ENCODE measurements at regions not wholly inside any gene's neighbourhood (a gene's known extent, or its start where the extent isn't known, plus 50 kb on each side); places are given as distances from the start of the nearest gene placed in this dataset.

DNA sequence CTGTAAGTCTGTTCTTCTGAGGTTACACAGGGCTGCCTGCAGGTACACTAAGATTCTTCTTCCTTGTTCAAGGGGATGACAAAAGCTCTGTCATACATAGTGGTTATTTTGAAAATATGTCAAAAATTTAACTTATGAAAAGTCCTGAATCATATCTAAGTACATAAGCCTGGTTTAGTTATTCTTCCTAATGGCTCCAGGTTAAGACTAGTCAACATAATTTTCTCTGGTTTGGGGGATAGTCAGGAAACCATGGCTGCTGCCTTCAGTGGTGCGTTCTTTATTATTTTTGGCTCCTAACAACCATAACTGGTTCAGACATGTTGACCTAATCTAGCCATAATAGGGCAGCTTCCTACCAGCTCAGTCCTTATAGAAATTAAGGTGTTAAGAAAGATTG lies 257.4 kb upstream of the DDI1 start:
- no peaks in the 10 kb centered on the region for H3K36me3 ChIP-seq
- H3K4me1 ChIP-seq: no peaks in the 10 kb centered on the region
- no peak overlapping the region for H3K4me3 ChIP-seq
- H3K27me3 ChIP-seq: no peaks in the 10 kb centered on the region
- DNase-seq: no peak
- H3K9me3 ChIP-seq: no peaks in the 10 kb centered on the region
- 93 to 95% methylated on average over 1 of the region's 1 CpG for WGBS, 2 donors
- intact Hi-C loops (cut with DNase I): no loop called here
- TF ChIP-seq EP300 (IDR thresholded peaks at IDR 0.05) (no peak), POLR2A (IDR thresholded peaks at IDR 0.05) (no peak), POLR2AphosphoS5 (IDR thresholded peaks at IDR 0.05) (no peak)
- TF ChIP-seq, protein P1, sequence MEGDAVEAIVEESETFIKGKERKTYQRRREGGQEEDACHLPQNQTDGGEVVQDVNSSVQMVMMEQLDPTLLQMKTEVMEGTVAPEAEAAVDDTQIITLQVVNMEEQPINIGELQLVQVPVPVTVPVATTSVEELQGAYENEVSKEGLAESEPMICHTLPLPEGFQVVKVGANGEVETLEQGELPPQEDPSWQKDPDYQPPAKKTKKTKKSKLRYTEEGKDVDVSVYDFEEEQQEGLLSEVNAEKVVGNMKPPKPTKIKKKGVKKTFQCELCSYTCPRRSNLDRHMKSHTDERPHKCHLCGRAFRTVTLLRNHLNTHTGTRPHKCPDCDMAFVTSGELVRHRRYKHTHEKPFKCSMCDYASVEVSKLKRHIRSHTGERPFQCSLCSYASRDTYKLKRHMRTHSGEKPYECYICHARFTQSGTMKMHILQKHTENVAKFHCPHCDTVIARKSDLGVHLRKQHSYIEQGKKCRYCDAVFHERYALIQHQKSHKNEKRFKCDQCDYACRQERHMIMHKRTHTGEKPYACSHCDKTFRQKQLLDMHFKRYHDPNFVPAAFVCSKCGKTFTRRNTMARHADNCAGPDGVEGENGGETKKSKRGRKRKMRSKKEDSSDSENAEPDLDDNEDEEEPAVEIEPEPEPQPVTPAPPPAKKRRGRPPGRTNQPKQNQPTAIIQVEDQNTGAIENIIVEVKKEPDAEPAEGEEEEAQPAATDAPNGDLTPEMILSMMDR (IDR thresholded peaks at IDR 0.05): no peak
- no peak overlapping the region for H3K27ac ChIP-seq

DNA sequence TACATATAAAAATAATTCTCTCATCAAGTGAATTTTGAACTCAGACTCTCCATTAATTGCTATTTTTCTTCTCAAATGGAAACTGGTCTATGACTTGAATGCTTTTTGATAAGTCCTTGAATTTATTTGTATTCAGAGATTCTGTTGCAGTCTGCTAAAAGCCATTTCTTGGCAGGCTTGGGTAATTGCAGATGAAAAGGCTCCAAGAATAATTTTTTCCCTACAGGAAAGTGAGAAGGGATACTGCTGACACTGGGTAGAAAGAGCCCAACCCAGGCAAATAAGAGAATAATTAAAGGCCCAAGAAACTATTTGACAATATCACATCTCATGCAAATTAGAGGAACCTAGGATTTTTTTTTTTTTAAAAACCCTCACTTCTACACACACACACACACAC lies 246.5 kb upstream of the DDI1 start:
- H3K27me3 ChIP-seq: no peaks in the 10 kb centered on the region
- H3K4me1 ChIP-seq: no peaks in the 10 kb centered on the region
- no peak for DNase-seq
- no peaks in the 10 kb centered on the region for H3K9me3 ChIP-seq
- no peaks in the 10 kb centered on the region for H3K36me3 ChIP-seq
- H3K27ac ChIP-seq: no peak overlapping the region
- intact Hi-C loops (cut with DNase I): no loop called here
- TF ChIP-seq, protein P1 (IDR thresholded peaks at IDR 0.05): no peak
- TF ChIP-seq POLR2AphosphoS5 (IDR thresholded peaks at IDR 0.05): no peak
- TF ChIP-seq EP300 (IDR thresholded peaks at IDR 0.05): no peak
- TF ChIP-seq POLR2A (IDR thresholded peaks at IDR 0.05): no peak
- H3K4me3 ChIP-seq: no peak overlapping the region

DNA sequence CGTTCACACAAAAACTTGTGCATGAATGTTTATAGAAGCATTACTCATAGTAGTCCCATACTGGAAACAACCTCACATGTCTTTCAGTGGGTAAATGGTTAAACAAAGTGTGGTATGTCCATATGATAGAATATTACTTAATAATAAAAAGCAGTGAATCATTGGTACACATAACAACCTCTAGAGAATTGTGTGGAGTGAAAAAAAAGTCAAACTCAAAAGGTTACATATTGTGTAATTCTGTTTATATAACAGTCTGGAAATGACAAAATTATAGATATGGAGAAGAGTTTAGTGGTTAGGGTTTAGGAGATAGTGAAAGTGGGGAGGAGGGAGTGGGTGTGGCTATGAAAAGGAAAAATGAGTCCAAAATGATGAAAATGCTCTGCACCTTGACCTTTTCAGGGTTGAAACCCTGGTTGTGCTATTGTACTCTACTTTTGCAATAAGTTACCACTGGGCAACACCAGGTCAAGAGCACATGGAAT lies 243.4 kb upstream of the DDI1 start:
- intact Hi-C loops (cut with DNase I): no loop called here
- DNase-seq: no peak
- H3K27me3 ChIP-seq: no peaks in the 10 kb centered on the region
- no peak overlapping the region for H3K27ac ChIP-seq
- 95 to 98% methylated on average over 1 of the region's 1 CpG for WGBS, 2 donors
- H3K4me1 ChIP-seq: peaks cover 0 to 9% (median 0%) of the 10 kb centered on the region in 4 donors
- peak in 1 of 4 donors; percentile 15 for TF ChIP-seq POLR2AphosphoS5 (IDR thresholded peaks at IDR 0.05)
- no peak for TF ChIP-seq EP300 (IDR thresholded peaks at IDR 0.05)
- H3K36me3 ChIP-seq: no peaks in the 10 kb centered on the region
- H3K4me3 ChIP-seq: no peak overlapping the region
- H3K9me3 ChIP-seq: no peaks in the 10 kb centered on the region

DNA sequence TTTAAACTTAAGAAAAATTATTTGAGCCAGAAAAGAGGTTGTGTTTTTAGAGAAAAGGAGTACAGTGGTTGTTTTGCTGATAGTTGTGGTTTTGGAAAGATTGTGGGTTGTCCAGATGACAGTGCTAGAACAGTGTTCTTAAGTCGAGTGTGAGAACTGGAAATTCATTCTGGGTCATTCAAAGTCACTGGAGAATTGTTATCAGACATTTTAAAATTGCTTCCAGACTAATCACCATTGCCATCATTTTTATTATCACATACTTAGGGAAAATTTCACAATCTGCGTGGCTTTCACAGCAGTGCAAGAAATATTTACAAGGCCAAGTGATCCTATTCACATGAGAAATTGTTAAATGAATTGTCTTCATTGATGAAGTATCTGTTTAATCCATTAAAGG lies 242.2 kb upstream of the DDI1 start:
- peak in 1 of 4 donors; percentile 15 for TF ChIP-seq POLR2AphosphoS5 (IDR thresholded peaks at IDR 0.05)
- TF ChIP-seq, protein P1 (IDR thresholded peaks at IDR 0.05): no peak
- intact Hi-C loops (cut with DNase I): no loop called here
- H3K4me3 ChIP-seq: no peak overlapping the region

DNA sequence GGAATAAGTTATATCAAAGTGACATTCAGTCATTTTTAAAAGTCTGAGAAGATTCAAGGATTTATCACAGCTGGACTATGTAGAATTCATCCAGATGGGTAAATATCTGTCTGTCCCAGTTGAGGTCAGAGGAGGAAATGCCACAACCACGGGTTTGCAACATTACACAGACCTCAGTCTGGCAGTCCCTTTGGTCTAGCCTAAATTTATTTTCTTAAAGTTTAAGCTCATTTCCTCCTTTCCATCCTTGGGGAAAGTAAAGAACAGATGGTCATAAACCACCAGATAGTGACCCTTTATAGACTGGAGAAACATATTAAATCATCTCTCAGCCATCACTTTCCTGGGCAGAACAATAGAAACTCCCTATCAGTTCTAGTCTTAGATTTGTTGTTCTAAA lies 238.4 kb upstream of the DDI1 start:
- peak in 1 of 4 donors; percentile 22 for TF ChIP-seq POLR2AphosphoS5 (IDR thresholded peaks at IDR 0.05)
- TF ChIP-seq, protein P1 (IDR thresholded peaks at IDR 0.05): no peak
- intact Hi-C loops (cut with DNase I): no loop called here
- 0 to 7% methylated on average over 1 of the region's 1 CpG for WGBS, 2 donors
- DNase-seq: no peak
- H3K27ac ChIP-seq: no peak overlapping the region
- no peaks in the 10 kb centered on the region for H3K36me3 ChIP-seq
- peaks cover 0 to 31% (median 17%) of the 10 kb centered on the region in 4 donors for H3K4me1 ChIP-seq
- no peaks in the 10 kb centered on the region for H3K27me3 ChIP-seq
- no peak overlapping the region for H3K4me3 ChIP-seq
- H3K9me3 ChIP-seq: no peaks in the 10 kb centered on the region

More for the DNA sequence above, 242.2 kb upstream of the DDI1 start:
- Histone ChIP-seq H3K27ac (no peak overlapping the region), H3K36me3 (no peaks in the 10 kb centered on the region), H3K4me1 (peaks cover 0 to 13% (median 0%) of the 10 kb centered on the region in 4 donors), H3K9me3 (no peaks in the 10 kb centered on the region), H3K27me3 (no peaks in the 10 kb centered on the region)
- DNase-seq: no peak
- 44 to 69% methylated on average over 2 of the region's 2 CpGs for WGBS, 2 donors
